OCI-LY1 (cell line): ENCODE measurements at regions not wholly inside any gene's neighbourhood (a gene's known extent, or its start where the extent isn't known, plus 50 kb on each side); places are given as distances from the start of the nearest gene placed in this dataset.

Source experiments
- H2AFZ ChIP-seq: fragments of 200-600 bp; sonication (generic), shearing (Covaris generic); 2 replicates; pipeline ENCODE4 v1.6.0; 2014; ENCODE audit warnings: antibody characterized with exemption, mild to moderate bottlenecking, low read length
- H3F3A ChIP-seq: fragments of 200-600 bp; sonication (generic), shearing (Covaris generic); 2 replicates; pipeline ENCODE4 v1.6.0; 2014; ENCODE audit warnings: mild to moderate bottlenecking, antibody characterized with exemption, low read length, moderate library complexity; ENCODE audit not compliant: insufficient read depth
- H3K27ac ChIP-seq: fragments of 200-600 bp; sonication (generic); 2 replicates; pipeline ENCODE4 v1.5.1; 2014; ENCODE audit warnings: low read length, mixed run types, mild to moderate bottlenecking, low read depth; ENCODE audit not compliant: poor library complexity, severe bottlenecking
- H3K27me3 ChIP-seq: fragments of 200-600 bp; sonication (generic); 2 replicates; pipeline ENCODE4 v1.6.0; 2014; ENCODE audit warnings: antibody characterized with exemption, mild to moderate bottlenecking, low read length, moderate library complexity; ENCODE audit not compliant: insufficient read depth
- H3K36me3 ChIP-seq: fragments of 200-600 bp; sonication (generic); 2 replicates; pipeline ENCODE4 v1.6.1; 2014; ENCODE audit warnings: mild to moderate bottlenecking, antibody characterized with exemption, low read length, moderate library complexity, mixed read lengths; ENCODE audit not compliant: insufficient read depth
- H3K4me1 ChIP-seq: fragments of 200-600 bp; sonication (generic); 2 replicates; pipeline ENCODE4 v1.5.1; 2014; ENCODE audit warnings: mild to moderate bottlenecking, low read length, moderate library complexity; ENCODE audit not compliant: insufficient read depth, severe bottlenecking
- H3K4me2 ChIP-seq: fragments of 200-600 bp; sonication (generic), shearing (Covaris generic); 2 replicates; pipeline ENCODE4 v1.6.1; 2014; ENCODE audit warnings: low read length
- H3K4me3 ChIP-seq: fragments of 200-600 bp; sonication (generic); 2 replicates; pipeline ENCODE4 v1.5.1; 2014; ENCODE audit warnings: low read length, low read depth, mild to moderate bottlenecking, mixed read lengths; ENCODE audit not compliant: poor library complexity, severe bottlenecking
- H3K79me2 ChIP-seq: fragments of 200-600 bp; shearing (Covaris generic); 2 replicates; pipeline ENCODE4 v1.6.1; 2016; ENCODE audit warnings: mixed run types, low read length, mixed read lengths; ENCODE audit not compliant: insufficient read depth
- H3K9ac ChIP-seq: fragments of 200-600 bp; sonication (generic), shearing (Covaris generic); 2 replicates; pipeline ENCODE4 v1.6.1; 2014; ENCODE audit warnings: mild to moderate bottlenecking, low read length, mixed read lengths
- H3K9me2 ChIP-seq: fragments of 200-600 bp; sonication (generic), shearing (Covaris generic); 2 replicates; pipeline ENCODE4 v1.6.1; 2014; ENCODE audit warnings: low read depth, mild to moderate bottlenecking, low read length, mixed read lengths
- H3K9me3 ChIP-seq: fragments of 200-600 bp; shearing (Covaris generic); 2 replicates; pipeline ENCODE4 v1.6.1; 2014; ENCODE audit warnings: low read length, mixed read lengths
- H4K20me1 ChIP-seq: fragments of 200-600 bp; sonication (generic), shearing (Covaris generic); 2 replicates; pipeline ENCODE4 v1.6.0; 2016; ENCODE audit warnings: mild to moderate bottlenecking, low read length; ENCODE audit not compliant: insufficient read depth
- EZH2 ChIP-seq: fragments of 200-600 bp; sonication (generic), shearing (Covaris generic); IDR thresholded peaks from 2 replicates; pipeline ENCODE4 v1.8.0; 2017; ENCODE audit warnings: borderline replicate concordance, mixed run types, mild to moderate bottlenecking, antibody characterized with exemption, low read length, moderate library complexity, mixed read lengths
- TF ChIP-seq, protein P1 (sequence below): fragments of 200-600 bp; sonication (generic), shearing (Covaris generic); IDR thresholded peaks from 2 replicates; pipeline ENCODE4 v1.5.1; 2017; ENCODE audit warnings: mild to moderate bottlenecking, antibody characterized with exemption, low read length, moderate library complexity, mixed read lengths

DNA sequence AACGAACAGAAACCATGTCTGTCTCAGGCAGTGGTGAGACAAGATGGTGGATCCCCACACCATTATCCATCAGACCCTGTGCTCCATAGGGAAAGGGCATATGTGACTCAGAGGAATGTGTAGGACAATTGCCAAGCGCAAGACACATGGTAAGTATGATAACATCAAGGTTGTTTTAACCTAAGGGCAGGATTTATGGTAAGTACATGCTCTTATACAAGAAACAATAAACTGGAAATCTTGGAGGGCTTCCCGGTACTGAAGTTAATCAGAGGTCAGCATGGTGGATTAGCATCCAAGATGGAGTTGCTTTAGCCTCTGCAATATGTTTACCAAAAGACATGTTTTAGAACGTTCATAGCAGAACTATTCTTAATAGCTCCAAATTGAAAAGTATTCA lies 355.0 kb downstream of the PPP1R2C start:
- no peak overlapping the region for H3K27ac ChIP-seq
- H3K36me3 ChIP-seq, result no peaks in the 10 kb centered on the region
- H3K4me1 ChIP-seq, result no peaks in the 10 kb centered on the region
- H3K9me2 ChIP-seq, result no peaks in the 10 kb centered on the region
- H3K27me3 ChIP-seq, result no peaks in the 10 kb centered on the region
- no peak overlapping the region for H2AFZ ChIP-seq
- H3K79me2 ChIP-seq, result no peaks in the 10 kb centered on the region
- no peak overlapping the region for H3K4me3 ChIP-seq
- no peak overlapping the region for H3K9ac ChIP-seq
- no peak for TF ChIP-seq EZH2
- TF ChIP-seq, protein P1, sequence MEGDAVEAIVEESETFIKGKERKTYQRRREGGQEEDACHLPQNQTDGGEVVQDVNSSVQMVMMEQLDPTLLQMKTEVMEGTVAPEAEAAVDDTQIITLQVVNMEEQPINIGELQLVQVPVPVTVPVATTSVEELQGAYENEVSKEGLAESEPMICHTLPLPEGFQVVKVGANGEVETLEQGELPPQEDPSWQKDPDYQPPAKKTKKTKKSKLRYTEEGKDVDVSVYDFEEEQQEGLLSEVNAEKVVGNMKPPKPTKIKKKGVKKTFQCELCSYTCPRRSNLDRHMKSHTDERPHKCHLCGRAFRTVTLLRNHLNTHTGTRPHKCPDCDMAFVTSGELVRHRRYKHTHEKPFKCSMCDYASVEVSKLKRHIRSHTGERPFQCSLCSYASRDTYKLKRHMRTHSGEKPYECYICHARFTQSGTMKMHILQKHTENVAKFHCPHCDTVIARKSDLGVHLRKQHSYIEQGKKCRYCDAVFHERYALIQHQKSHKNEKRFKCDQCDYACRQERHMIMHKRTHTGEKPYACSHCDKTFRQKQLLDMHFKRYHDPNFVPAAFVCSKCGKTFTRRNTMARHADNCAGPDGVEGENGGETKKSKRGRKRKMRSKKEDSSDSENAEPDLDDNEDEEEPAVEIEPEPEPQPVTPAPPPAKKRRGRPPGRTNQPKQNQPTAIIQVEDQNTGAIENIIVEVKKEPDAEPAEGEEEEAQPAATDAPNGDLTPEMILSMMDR, result no peak
- H3F3A ChIP-seq, result no peaks in the 10 kb centered on the region
- H3K4me2 ChIP-seq, result no peak overlapping the region
- no peaks in the 10 kb centered on the region for H3K9me3 ChIP-seq
- H4K20me1 ChIP-seq, result no peaks in the 10 kb centered on the region

DNA sequence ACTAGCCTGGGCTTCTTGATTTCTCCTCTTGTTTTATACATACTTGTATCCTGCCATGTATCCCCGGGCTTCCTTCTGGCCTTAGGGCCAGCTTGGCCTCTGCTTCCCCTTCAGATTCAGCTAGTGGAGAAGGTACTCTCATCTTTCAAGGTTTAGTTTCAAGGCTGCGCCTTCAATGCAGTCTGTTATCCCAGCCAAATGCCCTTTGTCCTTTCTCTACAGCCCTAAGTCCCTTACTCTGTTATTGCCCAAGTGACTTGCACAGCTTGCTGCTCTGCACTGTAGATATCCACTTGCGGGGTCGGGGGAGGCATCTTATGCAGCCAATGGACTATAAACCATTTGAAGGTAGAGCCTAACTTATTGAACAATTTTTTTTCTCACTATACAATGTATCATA lies 357.5 kb downstream of the PPP1R2C start:
- Histone ChIP-seq H3K79me2 (no peaks in the 10 kb centered on the region), H3K27me3 (no peaks in the 10 kb centered on the region)
- TF ChIP-seq EZH2, result no peak
- TF ChIP-seq, protein P1, result no peak

DNA sequence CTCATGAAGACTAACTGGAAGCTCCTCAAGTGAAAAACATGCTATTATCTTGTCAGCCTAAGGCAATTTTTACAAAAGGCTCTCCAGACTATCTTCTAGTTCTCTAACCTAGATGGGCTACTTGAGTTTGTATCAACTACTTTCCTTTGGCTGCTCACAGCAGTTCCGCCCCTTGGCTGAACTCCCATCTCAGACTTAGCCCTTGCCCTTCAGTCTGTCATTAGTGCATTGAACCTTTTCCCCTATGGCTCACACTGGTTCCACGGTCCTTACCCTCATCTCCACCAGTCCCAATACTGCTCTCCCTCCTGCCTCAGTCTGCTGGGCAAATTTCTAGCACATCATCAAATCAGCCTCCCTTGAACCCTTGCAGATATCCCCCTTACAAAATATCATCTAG lies 362.3 kb downstream of the PPP1R2C start:
- Histone ChIP-seq H4K20me1 (no peaks in the 10 kb centered on the region), H3K27ac (no peak overlapping the region), H3K9me2 (no peaks in the 10 kb centered on the region), H3K4me3 (no peak overlapping the region), H3F3A (no peaks in the 10 kb centered on the region), H3K4me2 (no peak overlapping the region), H3K27me3 (no peaks in the 10 kb centered on the region), H3K4me1 (no peaks in the 10 kb centered on the region), H3K9me3 (no peaks in the 10 kb centered on the region), H2AFZ (no peak overlapping the region), H3K9ac (no peak overlapping the region), H3K36me3 (no peaks in the 10 kb centered on the region), H3K79me2 (no peaks in the 10 kb centered on the region)
- TF ChIP-seq, protein P1, result no peak
- no peak for TF ChIP-seq EZH2

More for the DNA sequence above, 357.5 kb downstream of the PPP1R2C start:
- Histone ChIP-seq H2AFZ (no peak overlapping the region), H4K20me1 (no peaks in the 10 kb centered on the region), H3K27ac (no peak overlapping the region), H3K4me1 (no peaks in the 10 kb centered on the region), H3K9me3 (no peaks in the 10 kb centered on the region), H3K4me2 (no peak overlapping the region), H3F3A (no peaks in the 10 kb centered on the region), H3K36me3 (no peaks in the 10 kb centered on the region), H3K4me3 (no peak overlapping the region), H3K9me2 (no peaks in the 10 kb centered on the region), H3K9ac (no peak overlapping the region)
